IMR-90 (cell line): ENCODE measurements at regions not wholly inside any gene's neighbourhood (a gene's known extent, or its start where the extent isn't known, plus 50 kb on each side); places are given as distances from the start of the nearest gene placed in this dataset.

ENCODE experiments used
- ATAC-seq: fragments of 200-7000 bp; cut with Tn5 transposase; 2 replicates; pipeline ENCODE4 v1.9.1; 2020; ENCODE audit warnings: low read depth, mild to moderate bottlenecking, moderate library complexity
- BruUV-seq: library from RNA; stranded (reverse); fragments of 400-500 nt; replicated peaks from 2 replicates; lab custom pipeline; 2021; lab: Mats Ljungman, UMichigan
- CTCF ChIA-PET: fragments of 300-600 bp; formaldehyde crosslinking; extraction: SDS; loops from one replicate; lab custom pipeline; 2021; ENCODE audit warnings: antibody characterized with exemption; lab: Yijun Ruan, JAX
- POLR2A ChIA-PET: fragments of 300-600 bp; sonication (Branson Sonifier 250); formaldehyde crosslinking; loops from one replicate; lab custom pipeline; 2022; ENCODE audit warnings: antibody characterized with exemption; ENCODE audit not compliant: unreplicated experiment; lab: Charles Lee
- DNase-seq: peaks from one replicate; pipeline ENCODE4 v3.0.0; 2013
- H2AFZ ChIP-seq: replicated peaks from 2 replicates; pipeline ENCODE3; 2013; ENCODE audit warnings: low read length, mild to moderate bottlenecking; ENCODE audit not compliant: poor library complexity
- H2AK5ac ChIP-seq: 2 replicates; pipeline ENCODE4 v1.6.1; 2013; ENCODE audit warnings: low read depth, low read length, inconsistent platforms
- H2AK9ac ChIP-seq: replicated peaks from 2 replicates; pipeline ENCODE3; 2013; ENCODE audit warnings: mild to moderate bottlenecking, low read depth, low read length, moderate library complexity; ENCODE audit not compliant: poor library complexity
- H2BK120ac ChIP-seq: 2 replicates; pipeline ENCODE4 v1.6.1; 2013; ENCODE audit warnings: low read depth, low read length, inconsistent platforms
- H2BK15ac ChIP-seq: 3 replicates; pipeline ENCODE4 v1.6.1; 2013; ENCODE audit warnings: low read depth, low read length, inconsistent platforms
- H2BK20ac ChIP-seq: 2 replicates; pipeline ENCODE4 v1.6.1; 2013; ENCODE audit warnings: low read depth, mild to moderate bottlenecking, inconsistent platforms, low read length, moderate library complexity
- H2BK5ac ChIP-seq: 2 replicates; pipeline ENCODE4 v1.6.1; 2013; ENCODE audit warnings: mild to moderate bottlenecking, low read depth, low read length, inconsistent platforms; ENCODE audit not compliant: poor library complexity, severe bottlenecking
- H3K14ac ChIP-seq: replicated peaks from 2 replicates; pipeline ENCODE4 v1.6.1; 2013; ENCODE audit warnings: low read depth, low read length, inconsistent platforms
- H3K18ac ChIP-seq: 2 replicates; pipeline ENCODE4 v1.6.1; 2013; ENCODE audit warnings: low read depth, low read length, control low read depth
- H3K23ac ChIP-seq: 2 replicates; pipeline ENCODE4 v1.6.1; 2013; ENCODE audit warnings: low read depth, low read length, inconsistent platforms
- H3K27ac ChIP-seq: 2 replicates; pipeline ENCODE4 v1.5.1; 2013; ENCODE audit warnings: mild to moderate bottlenecking, control low read depth, low read length; ENCODE audit not compliant: insufficient read depth
- H3K27me3 ChIP-seq: 2 replicates; pipeline ENCODE4 v1.6.1; 2013; ENCODE audit warnings: low read length; ENCODE audit not compliant: control insufficient read depth, insufficient read depth
- H3K36me3 ChIP-seq: 2 replicates; pipeline ENCODE4 v1.6.1; 2013; ENCODE audit warnings: low read length, mixed read lengths; ENCODE audit not compliant: control insufficient read depth, insufficient read depth
- H3K4ac ChIP-seq: 2 replicates; pipeline ENCODE4 v1.6.1; 2013; ENCODE audit warnings: low read depth, low read length, inconsistent platforms
- H3K4me1 ChIP-seq: 2 replicates; pipeline ENCODE4 v1.6.1; 2013; ENCODE audit warnings: low read length, mixed read lengths; ENCODE audit not compliant: control insufficient read depth, insufficient read depth
- H3K4me2 ChIP-seq: 2 replicates; pipeline ENCODE4 v1.6.1; 2013; ENCODE audit warnings: low read depth, mild to moderate bottlenecking, control low read depth, low read length, moderate library complexity
- H3K4me3 ChIP-seq: 2 replicates; pipeline ENCODE4 v1.5.1; 2013; ENCODE audit warnings: low read depth, mild to moderate bottlenecking, control low read depth, low read length, moderate library complexity; ENCODE audit not compliant: insufficient read depth
- H3K56ac ChIP-seq: 2 replicates; pipeline ENCODE4 v1.6.1; 2013; ENCODE audit warnings: low read length, inconsistent platforms; ENCODE audit not compliant: insufficient read depth; ENCODE audit errors: extremely low read depth
- H3K79me1 ChIP-seq, 2 experiments: 2 replicates each; pipeline ENCODE4 v1.6.1; 2013; ENCODE audit warnings: low read length in 2 of 2, inconsistent platforms in 1 of 2, low read depth in 1 of 2
- H3K9ac ChIP-seq: 2 replicates; pipeline ENCODE4 v1.6.1; 2013; ENCODE audit warnings: low read depth, low read length, control low read depth
- H3K9me1 ChIP-seq: 2 replicates; pipeline ENCODE4 v1.6.1; 2013; ENCODE audit warnings: low read length, inconsistent platforms; ENCODE audit not compliant: insufficient read depth
- H3K9me3 ChIP-seq: 2 replicates; pipeline ENCODE4 v1.6.1; 2013; ENCODE audit warnings: low read length; ENCODE audit not compliant: control insufficient read depth, insufficient read depth
- H4K20me1 ChIP-seq: 2 replicates; pipeline ENCODE4 v1.6.1; 2013; ENCODE audit warnings: low read length, inconsistent platforms; ENCODE audit not compliant: insufficient read depth
- H4K5ac ChIP-seq: 2 replicates; pipeline ENCODE4 v1.6.1; 2013; ENCODE audit warnings: mild to moderate bottlenecking, low read depth, low read length, control low read depth
- H4K8ac ChIP-seq, 2 experiments: 2 replicates each; pipeline ENCODE4 v1.6.1; 2013; ENCODE audit warnings: low read depth in 2 of 2, low read length in 2 of 2, control low read depth in 1 of 2, inconsistent platforms in 1 of 2
- H4K91ac ChIP-seq: 2 replicates; pipeline ENCODE4 v1.6.1; 2013; ENCODE audit warnings: low read depth, low read length, inconsistent platforms; ENCODE audit not compliant: insufficient read depth
- BHLHE40 ChIP-seq: fragments of 150-350 bp; IDR thresholded peaks from 2 replicates; pipeline ENCODE4 v1.6.1; 2016; ENCODE audit warnings: mild to moderate bottlenecking, low read depth, low read length
- MAFK ChIP-seq: IDR thresholded peaks from 2 replicates; pipeline ENCODE4 v1.6.1; 2012; ENCODE audit warnings: low read depth, low read length, improper control_type of control experiment
- RAD21 ChIP-seq: IDR thresholded peaks from 2 replicates; pipeline ENCODE4 v1.6.1; 2012; ENCODE audit warnings: low read length, improper control_type of control experiment
- RCOR1 ChIP-seq: IDR thresholded peaks from 2 replicates; pipeline ENCODE4 v1.6.1; 2012; ENCODE audit warnings: mild to moderate bottlenecking, low read length, improper control_type of control experiment; ENCODE audit not compliant: insufficient replicate concordance
- SMC3 ChIP-seq: fragments of 150-350 bp; IDR thresholded peaks from 2 replicates; pipeline ENCODE4 v1.6.1; 2016; ENCODE audit warnings: low read depth, mild to moderate bottlenecking, antibody characterized with exemption, low read length, moderate library complexity
- dilution Hi-C: fragments of 300-500 bp; cut with HindIII; formaldehyde crosslinking; loops from one replicate; pipeline ENCODE4 v1.14.3; 2018; ENCODE audit warnings: low sequenced_read_pairs; ENCODE audit not compliant: unreplicated experiment
- in situ Hi-C: fragments of 300-500 bp; cut with MboI; formaldehyde crosslinking; loops from 3 replicates; pipeline ENCODE4 v1.14.3; 2019; ENCODE audit warnings: low sequenced_read_pairs, inconsistent platforms, mixed read lengths
- intact Hi-C: fragments of 100-400 bp; cut with micrococcal nuclease; formaldehyde crosslinking; loops from 2 replicates; pipeline ENCODE4 v1.10.0; 2022

DNA sequence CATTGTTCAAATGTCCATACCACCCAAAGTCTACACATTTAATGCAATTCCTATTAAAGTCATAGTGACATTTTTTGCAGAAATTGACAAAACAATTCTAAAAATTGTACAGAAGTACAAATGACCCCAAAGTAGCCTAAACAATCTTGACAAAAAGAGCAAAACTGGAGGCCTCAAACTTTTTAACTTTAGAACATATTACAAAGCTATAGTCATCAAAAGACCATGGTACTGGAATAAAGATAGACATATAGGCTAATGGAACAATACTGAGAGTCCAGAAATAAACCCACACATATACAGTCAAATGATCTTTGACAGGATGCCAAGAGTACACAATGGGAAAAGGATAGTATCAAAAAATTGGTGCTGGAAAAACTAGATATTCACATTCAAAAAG is 213.2 kb upstream of the SAMSN1 start:
- Histone ChIP-seq H3K79me1 (no peaks in the 10 kb centered on the region), H4K91ac (no peak overlapping the region), H2BK5ac (no peak overlapping the region), H4K8ac (no peak overlapping the region), H3K4me1 (no peaks in the 10 kb centered on the region), H3K4me2 (no peak overlapping the region), H2BK120ac (no peak overlapping the region), H2AK5ac (no peak overlapping the region), H3K9me3 (no peaks in the 10 kb centered on the region), H3K14ac (no peak overlapping the region), H3K9ac (no peak overlapping the region), H4K20me1 (no peaks in the 10 kb centered on the region), H3K4ac (no peak overlapping the region), H3K18ac (no peak overlapping the region), H4K5ac (no peak overlapping the region), H3K27me3 (no peaks in the 10 kb centered on the region), H3K9me1 (no peaks in the 10 kb centered on the region), H2AK9ac (no peak overlapping the region), H3K4me3 (no peak overlapping the region), H2BK20ac (no peak overlapping the region), H3K23ac (no peak overlapping the region), H3K36me3 (no peaks in the 10 kb centered on the region), H3K27ac (no peak overlapping the region), H3K56ac (no peak overlapping the region), H2AFZ (no peak overlapping the region), H2BK15ac (no peak overlapping the region)
- no TSS peak for BruUV-seq
- TF ChIP-seq MAFK (no peak), RCOR1 (no peak), BHLHE40 (no peak), RAD21 (no peak), SMC3 (no peak)
- ATAC-seq (no peak), DNase-seq (no peak)
- intact Hi-C loops (no loop called here), in situ Hi-C loops (no loop called here), dilution Hi-C loops (no loop called here)
- ChIA-PET POLR2A (no interaction called here), CTCF (no interaction called here)
